GM12865 (cell line): ENCODE measurements at regions not wholly inside any gene's neighbourhood (a gene's known extent, or its start where the extent isn't known, plus 50 kb on each side); places are given as distances from the start of the nearest gene placed in this dataset.

ENCODE experiments used
- DNase-seq: peaks from one replicate; pipeline ENCODE4 v3.0.0; 2010; ENCODE audit warnings: low read depth
- H3K4me3 ChIP-seq: 2 replicates; pipeline ENCODE4 v1.5.1; 2011; ENCODE audit warnings: mild to moderate bottlenecking, low read depth, low read length, control low read depth
- CTCF ChIP-seq: IDR thresholded peaks from 2 replicates; pipeline ENCODE4 v1.5.1; 2011; ENCODE audit warnings: low read length, control low read depth, low read depth, inconsistent platforms; ENCODE audit not compliant: insufficient read depth; ENCODE audit errors: missing control alignments

- TF ChIP-seq CTCF, result no peak
These were observed 265.1 kb downstream of the TUSC7 start for GRCh38 chr3:116974702-116975101.

GRCh38 chr3:116977441-116977840, 267.9 kb downstream of the TUSC7 start:
- DNase-seq, result no peak
- no peak overlapping the region for H3K4me3 ChIP-seq
- TF ChIP-seq CTCF, result no peak

More at GRCh38 chr3:116974702-116975101, 265.1 kb downstream of the TUSC7 start:
- H3K4me3 ChIP-seq, result no peak overlapping the region
- no peak for DNase-seq

GRCh38 chr3:116980099-116980498, 270.5 kb downstream of the TUSC7 start:
- H3K4me3 ChIP-seq, result no peak overlapping the region
- no peak for DNase-seq
- TF ChIP-seq CTCF, result no peak

GRCh38 chr3:116981089-116981488, 271.5 kb downstream of the TUSC7 start:
- no peak for DNase-seq
- TF ChIP-seq CTCF, result no peak
- no peak overlapping the region for H3K4me3 ChIP-seq

GRCh38 chr3:116984301-116984700, 274.7 kb downstream of the TUSC7 start:
- no peak overlapping the region for H3K4me3 ChIP-seq
- no peak for TF ChIP-seq CTCF
- no peak for DNase-seq

GRCh38 chr3:116994351-116994879, 284.8 kb downstream of the TUSC7 start:
- no peak for TF ChIP-seq CTCF
- no peak for DNase-seq

GRCh38 chr3:117003501-117003900, 293.9 kb downstream of the TUSC7 start:
- TF ChIP-seq CTCF, result no peak
- DNase-seq, result no peak

More at GRCh38 chr3:116994351-116994879, 284.8 kb downstream of the TUSC7 start:
- H3K4me3 ChIP-seq, result no peak overlapping the region

More at GRCh38 chr3:117003501-117003900, 293.9 kb downstream of the TUSC7 start:
- H3K4me3 ChIP-seq, result no peak overlapping the region
